IMR-90 (cell line): ENCODE measurements at regions not wholly inside any gene's neighbourhood (a gene's known extent, or its start where the extent isn't known, plus 50 kb on each side); places are given as distances from the start of the nearest gene placed in this dataset.

ENCODE experiments used
- ATAC-seq: fragments of 200-7000 bp; cut with Tn5 transposase; 2 replicates; pipeline ENCODE4 v1.9.1; 2020; ENCODE audit warnings: low read depth, mild to moderate bottlenecking, moderate library complexity
- BruUV-seq: library from RNA; stranded (reverse); fragments of 400-500 nt; replicated peaks from 2 replicates; lab custom pipeline; 2021; lab: Mats Ljungman, UMichigan
- CTCF ChIA-PET: fragments of 300-600 bp; formaldehyde crosslinking; extraction: SDS; loops from one replicate; lab custom pipeline; 2021; ENCODE audit warnings: antibody characterized with exemption; lab: Yijun Ruan, JAX
- POLR2A ChIA-PET: fragments of 300-600 bp; sonication (Branson Sonifier 250); formaldehyde crosslinking; loops from one replicate; lab custom pipeline; 2022; ENCODE audit warnings: antibody characterized with exemption; ENCODE audit not compliant: unreplicated experiment; lab: Charles Lee
- DNase-seq: peaks from one replicate; pipeline ENCODE4 v3.0.0; 2013
- H2AFZ ChIP-seq: replicated peaks from 2 replicates; pipeline ENCODE3; 2013; ENCODE audit warnings: low read length, mild to moderate bottlenecking; ENCODE audit not compliant: poor library complexity
- H2AK5ac ChIP-seq: 2 replicates; pipeline ENCODE4 v1.6.1; 2013; ENCODE audit warnings: low read depth, low read length, inconsistent platforms
- H2AK9ac ChIP-seq: replicated peaks from 2 replicates; pipeline ENCODE3; 2013; ENCODE audit warnings: mild to moderate bottlenecking, low read depth, low read length, moderate library complexity; ENCODE audit not compliant: poor library complexity
- H2BK120ac ChIP-seq: 2 replicates; pipeline ENCODE4 v1.6.1; 2013; ENCODE audit warnings: low read depth, low read length, inconsistent platforms
- H2BK15ac ChIP-seq: 3 replicates; pipeline ENCODE4 v1.6.1; 2013; ENCODE audit warnings: low read depth, low read length, inconsistent platforms
- H2BK20ac ChIP-seq: 2 replicates; pipeline ENCODE4 v1.6.1; 2013; ENCODE audit warnings: low read depth, mild to moderate bottlenecking, inconsistent platforms, low read length, moderate library complexity
- H2BK5ac ChIP-seq: 2 replicates; pipeline ENCODE4 v1.6.1; 2013; ENCODE audit warnings: mild to moderate bottlenecking, low read depth, low read length, inconsistent platforms; ENCODE audit not compliant: poor library complexity, severe bottlenecking
- H3K14ac ChIP-seq: replicated peaks from 2 replicates; pipeline ENCODE4 v1.6.1; 2013; ENCODE audit warnings: low read depth, low read length, inconsistent platforms
- H3K18ac ChIP-seq: 2 replicates; pipeline ENCODE4 v1.6.1; 2013; ENCODE audit warnings: low read depth, low read length, control low read depth
- H3K23ac ChIP-seq: 2 replicates; pipeline ENCODE4 v1.6.1; 2013; ENCODE audit warnings: low read depth, low read length, inconsistent platforms
- H3K27ac ChIP-seq: 2 replicates; pipeline ENCODE4 v1.5.1; 2013; ENCODE audit warnings: mild to moderate bottlenecking, control low read depth, low read length; ENCODE audit not compliant: insufficient read depth
- H3K27me3 ChIP-seq: 2 replicates; pipeline ENCODE4 v1.6.1; 2013; ENCODE audit warnings: low read length; ENCODE audit not compliant: control insufficient read depth, insufficient read depth
- H3K36me3 ChIP-seq: 2 replicates; pipeline ENCODE4 v1.6.1; 2013; ENCODE audit warnings: low read length, mixed read lengths; ENCODE audit not compliant: control insufficient read depth, insufficient read depth
- H3K4ac ChIP-seq: 2 replicates; pipeline ENCODE4 v1.6.1; 2013; ENCODE audit warnings: low read depth, low read length, inconsistent platforms
- H3K4me1 ChIP-seq: 2 replicates; pipeline ENCODE4 v1.6.1; 2013; ENCODE audit warnings: low read length, mixed read lengths; ENCODE audit not compliant: control insufficient read depth, insufficient read depth
- H3K4me2 ChIP-seq: 2 replicates; pipeline ENCODE4 v1.6.1; 2013; ENCODE audit warnings: low read depth, mild to moderate bottlenecking, control low read depth, low read length, moderate library complexity
- H3K4me3 ChIP-seq: 2 replicates; pipeline ENCODE4 v1.5.1; 2013; ENCODE audit warnings: low read depth, mild to moderate bottlenecking, control low read depth, low read length, moderate library complexity; ENCODE audit not compliant: insufficient read depth
- H3K56ac ChIP-seq: 2 replicates; pipeline ENCODE4 v1.6.1; 2013; ENCODE audit warnings: low read length, inconsistent platforms; ENCODE audit not compliant: insufficient read depth; ENCODE audit errors: extremely low read depth
- H3K79me1 ChIP-seq, 2 experiments: 2 replicates each; pipeline ENCODE4 v1.6.1; 2013; ENCODE audit warnings: low read length in 2 of 2, inconsistent platforms in 1 of 2, low read depth in 1 of 2
- H3K9ac ChIP-seq: 2 replicates; pipeline ENCODE4 v1.6.1; 2013; ENCODE audit warnings: low read depth, low read length, control low read depth
- H3K9me1 ChIP-seq: 2 replicates; pipeline ENCODE4 v1.6.1; 2013; ENCODE audit warnings: low read length, inconsistent platforms; ENCODE audit not compliant: insufficient read depth
- H3K9me3 ChIP-seq: 2 replicates; pipeline ENCODE4 v1.6.1; 2013; ENCODE audit warnings: low read length; ENCODE audit not compliant: control insufficient read depth, insufficient read depth
- H4K20me1 ChIP-seq: 2 replicates; pipeline ENCODE4 v1.6.1; 2013; ENCODE audit warnings: low read length, inconsistent platforms; ENCODE audit not compliant: insufficient read depth
- H4K5ac ChIP-seq: 2 replicates; pipeline ENCODE4 v1.6.1; 2013; ENCODE audit warnings: mild to moderate bottlenecking, low read depth, low read length, control low read depth
- H4K8ac ChIP-seq, 2 experiments: 2 replicates each; pipeline ENCODE4 v1.6.1; 2013; ENCODE audit warnings: low read depth in 2 of 2, low read length in 2 of 2, control low read depth in 1 of 2, inconsistent platforms in 1 of 2
- H4K91ac ChIP-seq: 2 replicates; pipeline ENCODE4 v1.6.1; 2013; ENCODE audit warnings: low read depth, low read length, inconsistent platforms; ENCODE audit not compliant: insufficient read depth
- FOS ChIP-seq: fragments of 150-350 bp; IDR thresholded peaks from 2 replicates; pipeline ENCODE4 v1.6.1; 2016; ENCODE audit warnings: low read depth, low read length
- MAZ ChIP-seq: IDR thresholded peaks from 2 replicates; pipeline ENCODE4 v1.6.1; 2012; ENCODE audit warnings: low read depth, mild to moderate bottlenecking, low read length, improper control_type of control experiment, moderate library complexity, borderline replicate concordance
- RAD21 ChIP-seq: IDR thresholded peaks from 2 replicates; pipeline ENCODE4 v1.6.1; 2012; ENCODE audit warnings: low read length, improper control_type of control experiment
- RFX5 ChIP-seq: IDR thresholded peaks from 2 replicates; pipeline ENCODE4 v1.8.0; 2012; ENCODE audit warnings: low read depth, mild to moderate bottlenecking, low read length, moderate library complexity
- USF2 ChIP-seq: fragments of 150-350 bp; IDR thresholded peaks from 2 replicates; pipeline ENCODE4 v1.6.1; 2017; ENCODE audit warnings: mild to moderate bottlenecking, antibody characterized with exemption, low read length, low read depth
- WGBS, 2 experiments: methylation state at CpG; one replicate each; pipeline versions ENCODE4 v1.1.5 to v1.1.7; 2013; ENCODE audit warnings: missing lambda C conversion rate in 2 of 2; ENCODE audit not compliant: insufficient read length in 1 of 2; ENCODE audit errors: extremely low coverage in 2 of 2; 5-methylcytosine and 5-hydroxymethylcytosine counted together
- dilution Hi-C: fragments of 300-500 bp; cut with HindIII; formaldehyde crosslinking; loops from one replicate; pipeline ENCODE4 v1.14.3; 2018; ENCODE audit warnings: low sequenced_read_pairs; ENCODE audit not compliant: unreplicated experiment
- in situ Hi-C: fragments of 300-500 bp; cut with MboI; formaldehyde crosslinking; loops from 3 replicates; pipeline ENCODE4 v1.14.3; 2019; ENCODE audit warnings: low sequenced_read_pairs, inconsistent platforms, mixed read lengths
- intact Hi-C: fragments of 100-400 bp; cut with micrococcal nuclease; formaldehyde crosslinking; loops from 2 replicates; pipeline ENCODE4 v1.10.0; 2022

- BruUV-seq = no TSS peak
- peak overlapping the region; percentile 80; the same call in 1 of the 2 replicates for H3K4ac ChIP-seq
- POLR2A ChIA-PET = no interaction called here
Measured at GRCh38 chr9:91127653-91128052, 234.1 kb downstream of the AUH start.

More at GRCh38 chr9:91127653-91128052, 234.1 kb downstream of the AUH start:
- H3K14ac ChIP-seq = peak overlapping the region; percentile 84
- H3K4me1 ChIP-seq = peaks cover 24% of the 10 kb centered on the region
- 0 out of 2 replicates have a peak overlapping the region, but pooled peaks have one; percentile 59 for H4K91ac ChIP-seq
- H3K27ac ChIP-seq = no peak overlapping the region
- H4K8ac ChIP-seq = no peak overlapping the region; a peak in 1 of 4 replicates
- no CpG with 5 or more reads among the region's 1 CpG for WGBS, 2 experiments
- H3K56ac ChIP-seq = peak overlapping the region; percentile 48; the same call in 1 of the 2 replicates
- peak; percentile 77 for DNase-seq
- H2AK5ac ChIP-seq = 0 out of 2 replicates have a peak overlapping the region, but pooled peaks have one; percentile 65
- peak overlapping the region; percentile 76 for H2BK20ac ChIP-seq
- peak overlapping the region; percentile 95; the same call in 1 of the 2 replicates for H2BK120ac ChIP-seq
- no peak overlapping the region for H3K9ac ChIP-seq
- no peaks in the 10 kb centered on the region for H3K36me3 ChIP-seq
- CTCF ChIA-PET = interaction anchor here (0.6 to 0.7 kb wide), 2 partner anchors 62 to 70 kb away, joined by 3 read pairs; no protein-coding TSS in a partner anchor
- H3K23ac ChIP-seq = 0 out of 2 replicates have a peak overlapping the region, but pooled peaks have one; percentile 54
- H2BK15ac ChIP-seq = 0 out of 3 replicates have a peak overlapping the region, but pooled peaks have one; percentile 60
- H3K4me2 ChIP-seq = peak overlapping the region; percentile 70; the same call in 1 of the 2 replicates
- ATAC-seq = no peak
- peak overlapping the region; percentile 99 for H2BK5ac ChIP-seq
- H2AFZ ChIP-seq = no peak overlapping the region
- peak overlapping the region; percentile 90; the same call in 1 of the 2 replicates for H3K18ac ChIP-seq
- TF ChIP-seq USF2 = no peak
- TF ChIP-seq MAZ = no peak
- no peak for TF ChIP-seq RAD21
- no peak for TF ChIP-seq FOS
- no peak for TF ChIP-seq RFX5
- no peaks in the 10 kb centered on the region for H3K27me3 ChIP-seq
- dilution Hi-C loops (no loop called here), in situ Hi-C loops (loop anchor here (5.0 kb wide), 1 partner anchor 65 kb away; no protein-coding TSS in a partner anchor), intact Hi-C loops (no loop called here)
- H3K79me1 ChIP-seq = peaks cover 14 to 50% of the 10 kb centered on the region in 2 experiments; a peak in 3 of 4 replicates
- H3K9me3 ChIP-seq = no peaks in the 10 kb centered on the region
- no peak overlapping the region for H2AK9ac ChIP-seq
- H4K5ac ChIP-seq = peak overlapping the region; percentile 82; the same call in 1 of the 2 replicates
- no peaks in the 10 kb centered on the region for H4K20me1 ChIP-seq
- peaks cover 18% of the 10 kb centered on the region for H3K9me1 ChIP-seq
- H3K4me3 ChIP-seq = peak overlapping the region; percentile 33; the same call in 1 of the 2 replicates
